SIG-M5 (cell line): ENCODE measurements at regions not wholly inside any gene's neighbourhood (a gene's known extent, or its start where the extent isn't known, plus 50 kb on each side); places are given as distances from the start of the nearest gene placed in this dataset.

ENCODE experiments used
- DNase-seq: peaks from one replicate; lab custom pipeline; 2025; lab: John Stamatoyannopoulos, UW

DNA sequence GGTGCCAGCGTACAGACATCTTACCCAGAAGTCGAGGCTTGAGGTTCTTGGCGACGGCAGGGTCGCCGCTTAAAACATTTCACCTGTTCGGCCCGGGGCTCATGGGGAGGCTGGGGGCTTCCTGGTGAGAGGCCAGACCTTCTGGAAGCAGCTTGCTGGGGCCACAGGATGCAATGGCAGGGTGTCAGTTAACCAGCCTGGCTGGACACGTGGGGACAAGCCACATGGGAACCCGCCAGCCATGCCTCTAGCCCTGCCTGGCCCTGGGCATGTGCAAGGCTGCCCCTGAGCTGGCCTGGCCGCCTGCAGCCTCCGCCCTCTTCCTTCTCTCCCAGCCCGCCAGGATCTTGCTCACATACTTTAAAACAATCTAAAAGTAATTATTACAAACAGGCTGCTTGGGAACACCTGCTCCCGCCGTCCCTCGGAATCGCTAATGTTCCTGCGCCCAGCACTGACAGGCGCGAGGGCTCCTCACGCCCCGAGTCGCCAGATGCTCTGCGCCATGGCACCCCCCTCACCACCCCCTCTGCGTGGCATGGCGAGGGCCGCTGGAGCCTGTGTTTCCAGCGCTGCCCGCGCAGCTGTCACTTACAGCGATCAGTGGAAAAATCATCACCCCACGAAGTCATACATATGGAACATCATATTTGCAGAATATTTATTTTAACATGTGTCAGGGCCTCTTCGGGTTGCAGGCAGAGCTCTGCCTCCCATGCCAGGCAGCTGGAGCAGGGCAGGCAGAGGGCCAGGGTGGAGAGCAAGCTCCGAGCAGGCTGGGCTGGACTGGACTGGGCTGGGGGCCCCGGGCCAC, 188.7 kb upstream of the GSE1 start:
- no peak for DNase-seq

DNA sequence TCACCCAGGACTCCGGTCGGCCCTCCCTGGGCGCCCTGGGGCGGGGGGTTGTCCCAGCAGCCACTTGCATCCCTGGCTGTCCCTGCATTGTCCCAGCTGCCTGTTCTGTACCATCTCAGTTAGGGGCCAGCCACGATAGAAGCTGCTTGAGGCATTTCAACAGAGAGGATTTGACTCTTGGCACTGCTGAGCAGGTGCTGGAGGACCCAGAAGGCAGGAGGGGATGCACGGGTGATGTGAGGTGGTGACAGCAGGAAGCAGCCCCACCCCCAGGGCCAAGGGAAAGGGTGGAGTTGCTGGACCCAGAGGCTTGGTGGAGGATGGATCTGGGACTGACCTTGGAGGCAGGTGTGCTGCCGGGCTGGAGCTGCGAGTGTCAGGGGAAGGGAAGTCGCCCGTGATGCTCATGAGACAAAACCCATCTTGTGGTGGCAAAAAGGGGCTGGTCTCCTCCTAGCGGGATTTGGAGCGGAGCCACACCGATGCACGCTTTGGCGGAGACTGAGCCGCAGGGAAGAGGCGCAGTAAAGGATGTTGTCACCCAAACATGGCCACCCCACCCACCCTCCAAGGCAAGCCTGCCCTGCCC, 188.0 kb upstream of the GSE1 start:
- no peak for DNase-seq

DNA sequence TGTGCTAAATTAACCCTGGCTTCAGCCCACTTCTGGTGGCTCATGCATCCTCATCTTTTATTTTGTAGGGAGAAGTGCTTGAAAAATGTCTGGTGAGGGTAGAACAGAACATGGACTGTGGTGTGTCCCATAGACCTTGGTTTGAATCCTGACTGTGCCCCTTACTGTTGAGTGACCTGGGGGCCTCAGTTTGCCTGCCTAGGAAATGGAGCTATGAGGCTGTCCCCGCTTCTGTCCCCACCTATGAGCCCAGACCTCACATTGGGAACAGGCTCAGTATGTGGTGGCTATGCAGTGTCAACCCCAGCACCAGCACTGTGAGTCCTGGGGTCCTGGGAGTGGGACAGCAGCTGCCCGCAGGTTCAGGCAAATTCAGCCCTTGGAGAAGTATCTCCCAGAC, 186.3 kb upstream of the GSE1 start:
- no peak for DNase-seq

DNA sequence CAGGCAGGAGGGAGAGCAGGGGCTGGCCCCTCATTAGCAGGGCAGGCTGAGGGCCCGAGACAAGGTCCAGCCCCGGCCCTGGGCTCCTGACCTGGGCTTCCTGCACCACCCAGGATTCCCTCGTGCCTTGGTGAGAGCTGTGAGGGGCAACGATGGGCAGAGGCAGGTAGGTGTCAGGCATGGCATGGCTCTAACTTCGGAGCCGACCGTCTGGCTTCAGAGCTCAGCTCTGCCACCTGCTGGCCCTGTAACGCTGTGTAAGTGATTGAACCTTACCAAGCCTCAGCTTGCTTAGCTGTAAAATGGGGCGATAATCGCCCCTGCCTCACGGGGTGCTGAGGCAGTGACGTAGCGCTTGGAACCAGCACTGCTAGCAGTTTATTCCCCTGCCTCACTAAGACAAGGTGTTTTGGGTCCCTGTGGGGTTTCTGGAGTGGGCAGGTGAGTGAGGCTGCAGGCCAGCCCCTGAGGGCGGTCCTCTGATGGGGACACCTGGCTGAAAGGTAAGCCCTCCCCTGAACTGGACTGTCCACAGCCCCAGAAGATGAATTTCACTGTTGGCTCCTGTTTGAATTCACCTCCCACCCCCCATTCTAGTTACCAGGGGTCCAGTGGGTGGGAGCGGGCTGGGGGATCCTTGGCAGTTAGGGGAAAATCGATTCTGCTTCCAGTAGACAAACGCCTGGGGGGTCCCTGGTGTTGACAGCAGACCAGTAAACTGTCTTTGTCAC, 184.8 kb upstream of the GSE1 start:
- no peak for DNase-seq

DNA sequence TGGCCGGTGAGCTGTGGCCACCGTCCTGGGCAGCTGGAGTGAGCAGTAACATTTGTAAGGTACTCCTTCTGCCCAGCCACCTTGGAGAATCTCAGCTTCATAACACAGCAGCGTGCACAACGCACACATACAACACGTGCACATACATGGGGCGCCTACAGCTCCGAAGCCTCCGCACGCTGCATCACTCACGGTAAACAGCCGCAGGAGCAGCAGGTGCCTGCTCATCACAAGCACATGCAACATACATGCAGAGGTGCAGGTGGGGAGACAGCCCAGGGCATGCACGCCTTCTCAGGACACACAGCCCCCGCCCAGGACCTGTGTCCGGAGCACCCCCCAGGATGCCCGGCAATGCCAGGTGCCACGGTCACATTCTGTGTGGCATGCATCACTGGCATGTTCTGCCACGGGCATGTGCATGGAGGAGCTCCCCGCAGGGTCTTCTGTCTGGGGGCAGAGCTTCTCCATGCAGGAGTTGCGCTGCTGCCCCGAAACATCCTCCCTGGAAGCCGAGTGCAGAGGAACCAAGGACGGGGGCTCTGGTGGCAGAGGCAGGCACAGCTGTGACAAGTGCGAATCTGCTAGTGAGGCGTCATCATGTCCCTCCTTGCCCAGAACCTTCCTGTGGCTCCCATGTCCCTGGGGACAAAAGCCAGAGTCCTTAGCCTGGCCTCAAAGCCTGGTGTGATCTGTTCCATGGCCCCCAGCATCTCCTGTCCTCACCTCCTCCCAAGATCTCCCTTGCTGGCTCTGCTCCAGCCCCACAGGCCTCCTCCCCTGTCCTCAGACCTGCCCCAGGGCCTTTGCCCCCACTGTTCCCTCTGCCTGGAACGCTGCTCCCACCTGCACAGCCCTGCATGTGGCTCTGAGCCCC, 184.0 kb upstream of the GSE1 start:
- DNase-seq = no peak

DNA sequence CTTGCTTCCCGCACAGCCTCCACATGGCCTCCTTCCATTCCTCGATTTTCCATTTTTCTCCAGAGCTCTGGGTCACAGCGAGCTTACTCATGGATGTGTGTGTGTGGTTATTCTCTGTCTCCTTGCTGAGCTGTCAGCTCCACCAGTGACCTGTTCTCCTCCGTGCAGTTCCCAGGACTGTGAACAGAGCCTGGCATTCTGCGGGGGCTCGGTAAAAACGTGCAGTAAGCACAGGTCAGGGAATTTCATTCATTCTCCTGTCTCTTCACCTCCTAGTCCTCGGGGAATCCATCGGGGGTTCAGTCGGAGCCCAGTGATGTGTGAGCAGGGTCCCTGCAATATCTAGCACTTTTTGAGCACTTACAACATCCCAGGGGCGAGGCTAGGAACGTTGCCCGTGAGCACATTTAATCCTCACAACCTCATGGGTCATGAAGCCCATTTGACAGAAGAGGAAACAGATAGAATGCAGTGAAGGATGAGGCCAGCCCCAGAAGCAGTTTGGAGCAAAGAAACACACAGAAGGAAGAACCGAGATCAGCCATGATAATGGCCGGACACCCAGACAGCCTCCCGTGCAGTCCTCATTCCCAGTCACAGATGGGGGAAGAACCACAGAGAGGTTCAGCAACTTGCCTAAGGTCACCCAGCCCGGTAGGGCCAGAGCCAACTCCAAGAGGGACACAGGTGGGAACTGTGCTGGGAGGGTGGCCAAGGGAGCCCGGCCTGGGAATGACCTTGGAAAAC, 183.2 kb upstream of the GSE1 start:
- DNase-seq = no peak

DNA sequence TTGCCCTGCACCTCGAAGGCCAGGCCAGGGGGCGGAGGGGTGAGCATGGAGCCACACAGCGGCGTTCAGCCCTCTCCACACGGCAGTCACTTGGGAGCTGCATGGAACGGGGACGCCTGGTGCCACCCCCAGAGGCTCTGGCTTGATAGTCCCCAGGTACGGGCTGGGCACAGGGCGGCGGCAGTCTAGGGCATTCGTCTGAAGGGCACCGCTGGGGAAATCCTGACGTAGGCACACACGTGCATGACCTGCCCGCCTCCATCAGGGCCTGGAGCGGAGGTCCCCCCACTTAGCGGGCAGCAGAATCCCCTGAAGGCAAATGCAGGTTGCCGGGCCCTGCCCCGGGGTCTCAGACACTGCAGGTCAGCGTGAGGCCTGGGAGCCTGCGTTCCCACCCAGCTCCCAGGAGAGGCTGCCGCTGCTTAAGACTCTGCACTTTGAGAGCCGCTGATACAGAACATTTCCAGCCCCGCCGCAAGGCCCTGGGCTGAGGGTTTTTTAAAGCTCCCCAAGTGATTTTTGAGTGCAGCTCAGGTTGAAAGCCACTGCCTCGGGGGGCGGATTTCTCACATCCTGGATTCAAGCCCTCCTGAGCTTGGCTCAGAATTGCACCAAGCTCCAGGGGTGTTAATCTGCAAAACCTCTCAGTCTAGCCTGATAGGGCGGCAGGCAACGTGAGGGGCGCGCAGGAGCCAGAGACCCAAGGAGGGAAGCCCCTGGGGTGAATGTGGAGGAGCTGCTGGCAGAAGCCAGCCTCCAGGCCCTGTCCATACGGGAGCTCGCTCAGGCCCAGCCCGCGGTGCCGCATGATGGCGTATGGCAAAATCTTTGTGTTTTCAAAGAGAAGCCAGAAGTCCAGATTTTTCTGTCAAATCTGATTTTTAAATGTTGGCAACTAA, 182.3 kb upstream of the GSE1 start:
- DNase-seq = no peak

DNA sequence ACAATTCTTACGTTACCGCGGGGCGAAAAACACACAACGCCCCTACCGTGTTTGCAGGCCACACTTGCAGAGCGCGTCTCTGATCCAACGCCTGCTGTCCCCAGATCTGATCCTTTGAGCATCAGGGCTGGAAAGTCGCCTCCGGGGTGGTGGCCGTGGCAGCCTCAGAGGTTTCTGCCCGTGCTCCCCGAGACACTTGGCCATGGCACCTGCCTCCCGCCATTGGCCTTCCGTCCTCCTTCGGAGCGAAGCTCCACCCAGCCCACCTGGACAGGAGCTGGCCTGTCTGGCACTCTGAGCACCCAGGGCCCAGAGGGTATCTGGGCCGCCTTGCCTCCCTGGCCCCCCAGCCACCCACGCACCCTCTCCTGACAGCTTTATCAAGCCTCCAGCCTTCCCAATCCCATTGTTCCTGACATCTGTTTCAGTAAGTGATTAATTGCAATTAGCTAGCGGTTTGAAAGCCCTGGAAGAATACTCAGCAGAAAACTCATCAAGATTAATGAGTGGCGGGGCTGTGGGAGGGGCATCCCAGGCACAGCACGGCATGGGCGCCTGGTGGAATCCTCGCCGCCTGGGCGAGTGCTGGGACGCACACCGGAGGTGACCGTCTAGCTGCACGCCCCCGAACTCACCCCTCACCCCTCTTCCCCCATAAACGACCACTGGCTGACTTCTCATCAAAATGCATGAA, 181.5 kb upstream of the GSE1 start:
- DNase-seq = no peak

DNA sequence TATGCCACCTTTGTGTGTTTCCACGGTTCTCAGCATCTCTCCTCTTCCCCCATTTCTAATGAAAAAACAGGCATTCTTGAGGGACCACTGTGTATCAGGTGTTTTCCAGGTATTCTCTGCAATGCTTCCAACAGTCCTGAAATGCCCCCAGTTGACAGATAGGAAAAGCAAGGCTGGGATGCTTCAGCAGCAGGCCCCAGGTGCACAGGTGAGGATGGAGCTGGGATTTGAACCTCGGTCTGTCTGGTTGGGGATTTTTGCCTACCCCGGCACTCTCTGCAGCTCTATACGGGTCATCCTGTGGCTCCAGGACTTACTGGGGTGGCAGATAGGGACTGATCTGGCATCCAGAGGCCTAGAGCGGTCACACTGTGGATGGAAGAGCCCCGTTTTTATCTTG, 180.5 kb upstream of the GSE1 start:
- no peak for DNase-seq

DNA sequence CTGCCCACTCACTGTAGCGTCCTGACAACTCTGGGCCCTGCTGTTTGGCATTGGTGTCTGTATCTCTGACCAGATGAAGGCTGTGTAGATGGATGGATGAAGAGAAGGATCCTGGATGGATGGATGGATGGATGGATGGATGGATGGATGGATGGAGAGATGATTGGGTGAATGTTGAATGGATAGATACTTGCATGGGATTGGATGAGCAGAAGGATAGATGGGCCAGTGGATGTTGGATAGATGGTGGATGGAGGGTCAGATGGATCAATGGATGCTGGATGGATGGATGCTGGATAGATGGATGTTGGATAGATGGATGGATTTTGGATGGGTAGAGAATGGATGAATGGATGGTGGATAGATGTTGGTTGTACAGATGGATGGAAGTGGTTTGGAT, 179.6 kb upstream of the GSE1 start:
- DNase-seq = no peak

DNA sequence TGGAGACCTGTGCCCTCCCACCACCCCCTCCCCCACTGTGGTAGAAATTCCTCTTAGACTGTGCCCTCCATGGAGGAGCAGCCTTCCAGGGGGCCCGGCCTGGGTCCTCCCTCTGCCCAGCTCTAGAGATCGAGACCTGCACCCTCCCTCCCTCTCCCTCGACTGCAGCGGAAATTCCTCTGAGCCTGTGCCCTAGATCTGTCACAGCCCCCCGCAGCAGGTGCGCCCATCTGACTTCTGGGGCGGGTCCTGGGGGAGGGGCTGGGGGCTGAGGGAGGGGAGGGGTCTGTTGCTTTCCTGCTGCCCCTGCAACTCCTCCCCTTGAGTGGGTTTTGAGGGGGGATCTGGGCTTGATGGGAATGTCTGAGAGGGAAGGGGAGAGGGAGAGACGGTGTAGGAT, 177.8 kb upstream of the GSE1 start:
- no peak for DNase-seq

DNA sequence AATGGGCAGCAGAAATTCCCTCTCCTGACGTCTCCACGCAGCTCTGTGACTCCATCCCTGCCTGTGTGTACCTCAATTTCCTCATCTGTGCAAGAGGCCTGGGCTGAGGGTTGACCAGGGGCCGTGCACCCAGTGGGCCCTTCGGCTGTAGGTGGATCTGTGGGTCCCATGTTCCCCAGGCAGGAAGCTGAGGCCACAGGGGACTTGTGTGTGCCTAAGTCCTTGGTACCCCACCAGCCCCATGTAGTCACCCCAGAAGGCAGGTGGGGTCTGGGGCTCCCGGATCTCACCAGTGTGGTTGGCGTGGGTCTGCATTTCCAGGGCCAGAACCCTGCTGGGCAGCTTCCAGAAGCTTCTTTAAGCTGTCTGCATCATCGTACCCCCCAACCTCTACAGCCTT, 177.4 kb upstream of the GSE1 start:
- DNase-seq = no peak

DNA sequence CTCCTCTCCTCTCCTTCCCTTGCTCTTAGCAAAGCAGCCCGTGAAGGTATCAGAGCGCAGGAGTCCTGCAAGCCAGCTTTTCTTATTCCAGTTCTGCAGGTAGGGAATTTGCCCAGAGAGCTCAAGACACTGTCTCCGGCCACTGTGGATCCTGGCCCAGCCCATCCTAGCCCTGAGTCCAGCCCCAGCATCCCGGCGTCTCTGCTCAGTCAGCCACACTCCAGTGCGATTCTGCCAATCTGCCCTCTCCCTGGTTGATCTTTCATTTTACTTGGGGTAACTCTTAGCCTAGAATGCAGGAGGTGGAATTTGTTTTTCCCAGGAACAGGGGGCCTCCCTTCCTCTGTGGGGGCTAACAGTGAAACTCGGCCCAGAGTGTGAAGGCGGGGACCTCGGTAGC, 176.9 kb upstream of the GSE1 start:
- DNase-seq = no peak

DNA sequence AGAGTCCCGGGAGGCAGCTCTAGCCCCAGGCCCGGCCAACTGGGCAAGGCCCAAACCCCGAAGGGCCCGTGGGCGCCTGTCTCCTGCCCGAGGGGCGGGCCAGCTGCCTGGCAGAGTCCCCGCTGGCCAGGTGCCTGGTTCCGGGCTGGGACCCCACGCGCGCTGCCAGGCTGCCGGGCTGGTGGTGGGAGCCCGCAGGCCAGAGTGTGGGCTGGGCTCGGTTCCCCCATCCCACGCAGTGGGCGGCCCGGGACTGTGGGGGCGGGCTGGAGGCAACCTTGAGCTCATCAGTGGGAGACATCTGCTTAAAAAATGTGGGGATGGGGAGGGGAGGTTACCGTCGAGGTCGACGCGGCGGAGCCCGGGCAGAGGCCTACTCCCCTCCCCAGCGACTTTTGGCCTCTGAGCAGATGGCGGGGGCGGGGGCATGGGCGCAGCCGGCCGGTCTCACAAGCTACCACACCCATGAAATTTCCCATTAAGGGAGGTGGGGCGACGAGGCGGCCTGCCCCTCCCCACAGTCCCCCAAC, 176.4 kb upstream of the GSE1 start:
- no peak for DNase-seq

DNA sequence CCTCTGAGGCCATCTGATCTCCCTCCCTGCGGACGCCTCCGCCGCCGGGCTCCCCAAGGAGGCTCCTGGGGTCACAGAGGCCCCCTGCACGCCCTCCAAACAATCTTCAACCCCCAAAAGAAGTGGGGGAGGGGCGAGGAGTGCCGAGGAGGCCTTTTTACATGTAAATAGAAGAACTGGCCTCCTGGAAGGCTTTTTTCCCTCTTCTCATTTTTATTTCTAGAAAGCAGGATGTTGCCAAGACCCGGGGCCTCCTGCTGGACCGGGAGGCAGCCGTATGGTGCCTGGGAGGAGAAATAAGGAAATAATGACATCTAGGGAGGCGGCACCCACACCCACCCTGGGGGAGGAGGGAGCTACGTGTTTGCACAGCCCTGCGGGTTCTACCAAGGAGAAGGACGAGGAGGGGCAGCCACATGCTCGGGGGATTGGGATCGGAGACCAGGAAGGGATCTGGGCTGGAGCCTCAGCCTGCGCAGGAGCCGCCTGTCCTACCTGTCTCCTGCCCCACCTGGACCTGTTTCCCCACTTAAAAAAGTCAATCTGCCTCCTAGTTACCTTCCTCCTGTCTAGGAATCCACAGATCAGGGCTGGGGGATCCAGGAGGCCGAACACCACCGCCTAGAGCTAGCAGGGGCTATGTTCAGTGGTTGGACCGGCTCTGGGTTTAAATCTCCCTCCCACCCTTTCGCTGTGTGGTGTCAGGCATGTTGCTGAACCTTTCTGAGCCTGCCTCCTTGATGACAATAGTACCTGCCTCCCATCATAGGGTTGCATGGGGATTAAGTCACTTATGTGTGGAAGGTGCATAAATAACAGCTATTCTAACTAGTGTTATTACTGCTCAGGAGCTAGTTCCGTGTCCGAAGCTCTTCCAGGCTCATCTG, 175.7 kb upstream of the GSE1 start:
- DNase-seq = no peak

DNA sequence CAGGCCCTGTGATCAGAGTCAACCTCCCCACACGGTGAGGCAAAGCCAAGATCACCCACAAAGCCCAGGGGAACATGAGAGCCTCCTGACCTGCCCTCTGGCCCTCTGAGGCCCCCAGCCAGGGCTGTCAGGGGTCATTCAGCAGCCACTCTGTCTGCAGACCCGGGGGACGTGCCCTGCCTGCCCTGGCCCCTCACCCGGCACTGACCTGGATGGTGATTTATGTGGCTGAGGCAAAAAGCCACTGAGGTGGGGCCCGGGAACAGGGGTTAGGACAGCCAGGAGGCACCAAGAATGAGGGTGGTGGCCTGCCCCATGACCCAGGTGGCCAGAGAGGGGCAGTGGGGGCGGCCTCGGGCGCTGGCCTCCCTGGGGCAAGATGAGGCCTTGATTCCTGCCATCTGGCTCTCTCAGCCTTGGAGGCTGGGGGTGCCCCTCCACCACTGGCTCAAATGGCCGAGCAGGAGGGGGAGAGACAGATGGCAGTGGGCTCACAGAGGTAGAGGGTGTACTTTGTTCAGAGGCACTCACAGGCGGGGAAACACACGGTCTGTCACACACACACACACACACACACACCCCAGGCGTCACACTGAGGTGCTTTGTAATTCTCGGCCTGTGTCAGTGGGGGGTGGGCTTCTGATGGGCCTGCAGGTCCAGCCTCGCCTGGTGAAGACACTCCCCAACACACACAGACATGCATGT, 174.0 kb upstream of the GSE1 start:
- DNase-seq = no peak

DNA sequence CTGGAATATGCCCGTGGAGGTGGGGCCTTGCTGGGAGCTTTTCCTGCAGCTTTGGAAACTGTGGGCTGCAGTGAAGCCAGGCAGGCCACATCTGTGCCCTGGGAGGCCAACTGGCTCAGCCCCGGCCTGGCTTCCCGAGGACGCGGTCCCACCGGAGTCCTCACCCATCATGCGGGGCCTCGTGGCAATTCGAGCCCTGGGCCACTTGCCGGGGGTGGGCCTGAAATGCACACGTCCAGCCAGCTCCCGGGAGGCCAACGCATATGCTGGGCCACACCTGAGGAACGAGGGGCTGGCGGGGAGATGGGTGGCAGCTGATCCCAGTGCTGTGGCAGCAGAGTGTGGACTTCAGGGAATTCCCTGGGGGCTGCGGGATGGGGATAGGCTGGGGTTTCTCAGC, 172.4 kb upstream of the GSE1 start:
- no peak for DNase-seq
